GM10266 (cell line): ENCODE measurements at regions not wholly inside any gene's neighbourhood (a gene's known extent, or its start where the extent isn't known, plus 50 kb on each side); places are given as distances from the start of the nearest gene placed in this dataset.
"Not testable (repeated sequence)": the region's sequence is repeated elsewhere in the genome, so short reads cannot be mapped to it uniquely, and the experiment has no call there.

Experiments
- DNase-seq: peaks from one replicate; pipeline ENCODE4 v3.0.0; 2012; ENCODE audit errors: extremely low spot score
- CTCF ChIP-seq: IDR thresholded peaks from 2 replicates; pipeline ENCODE4 v1.5.1; 2012; ENCODE audit warnings: mild to moderate bottlenecking, low read depth; ENCODE audit not compliant: control insufficient read depth, insufficient read depth; ENCODE audit errors: missing control alignments

- TF ChIP-seq CTCF: no peak
- DNase-seq: no peak
Observed at GRCh38 chr4:83753260-83753659, 217.4 kb downstream of the GPAT3 start.

DNA sequence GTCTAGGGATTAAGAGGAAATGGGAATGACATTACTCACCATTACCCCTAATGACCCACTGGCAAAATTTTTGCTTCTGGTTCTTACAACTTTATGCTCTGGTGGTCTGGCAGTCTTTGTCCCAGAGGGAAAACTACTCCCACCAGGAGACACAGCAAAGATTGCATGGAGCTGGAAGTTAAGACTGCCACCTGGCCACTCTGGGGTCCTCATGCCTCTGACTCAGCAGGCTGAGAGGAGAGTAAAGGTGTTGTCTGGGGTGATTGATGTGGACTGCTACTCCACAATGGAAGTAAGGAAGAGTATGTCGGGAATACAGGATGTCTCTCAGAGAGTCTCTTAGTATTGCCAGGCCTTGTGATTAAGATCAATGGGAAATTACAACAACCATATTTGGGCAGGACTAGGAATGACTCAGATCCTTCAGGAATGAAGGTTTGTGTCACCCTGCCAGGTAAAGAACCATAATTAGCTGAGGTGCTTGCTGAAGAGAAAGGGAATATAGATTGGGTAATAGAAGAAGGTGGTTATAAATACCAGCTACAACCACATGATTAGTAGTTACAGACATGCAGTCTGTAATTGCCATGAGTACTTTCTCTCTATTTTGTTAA lies 215.5 kb downstream of the GPAT3 start:
- TF ChIP-seq CTCF: no peak
- no peak for DNase-seq

- no peak for DNase-seq
- no peak for TF ChIP-seq CTCF
Observed at GRCh38 chr4:83748711-83749110, 212.8 kb downstream of the GPAT3 start.

DNA sequence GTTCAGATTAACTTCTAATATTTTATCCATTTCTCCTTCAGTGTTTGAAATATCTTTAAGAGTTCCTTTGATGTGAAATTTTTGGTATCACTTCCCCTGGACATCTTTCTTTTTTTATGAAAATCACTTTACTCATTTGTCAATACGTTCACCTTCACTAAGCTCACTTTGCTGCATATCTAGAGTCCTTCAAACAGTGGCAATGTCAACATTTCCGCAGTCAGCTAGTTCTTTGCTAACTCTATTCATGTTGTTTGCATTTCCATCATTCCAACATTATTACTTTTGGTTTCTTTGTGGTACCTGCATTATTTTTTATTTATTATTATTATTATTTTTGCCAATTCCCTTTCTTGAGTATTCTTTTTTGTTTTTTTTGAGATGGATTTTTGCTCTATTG lies 203.0 kb downstream of the GPAT3 start:
- no peak for TF ChIP-seq CTCF
- DNase-seq: no peak

DNA sequence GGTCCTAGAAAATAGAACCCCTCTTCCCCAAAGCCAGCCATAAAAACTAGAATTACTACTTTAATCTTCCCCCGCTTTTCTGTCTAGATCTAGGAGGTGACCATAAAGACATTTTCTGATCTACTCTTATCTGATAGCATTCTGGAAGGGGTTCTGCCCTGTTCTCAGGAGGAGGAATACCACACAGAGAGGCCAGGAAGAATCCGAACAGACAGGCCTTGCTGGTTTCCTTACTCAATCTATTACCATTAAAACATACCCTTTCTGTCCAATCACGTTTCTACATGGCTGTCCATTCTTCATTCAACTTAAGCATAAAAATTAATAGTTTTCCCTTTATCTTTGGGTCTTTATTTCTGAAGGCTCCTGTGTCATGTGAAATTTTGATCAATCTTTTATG lies 198.7 kb downstream of the GPAT3 start:
- no peak for TF ChIP-seq CTCF
- no peak for DNase-seq

DNA sequence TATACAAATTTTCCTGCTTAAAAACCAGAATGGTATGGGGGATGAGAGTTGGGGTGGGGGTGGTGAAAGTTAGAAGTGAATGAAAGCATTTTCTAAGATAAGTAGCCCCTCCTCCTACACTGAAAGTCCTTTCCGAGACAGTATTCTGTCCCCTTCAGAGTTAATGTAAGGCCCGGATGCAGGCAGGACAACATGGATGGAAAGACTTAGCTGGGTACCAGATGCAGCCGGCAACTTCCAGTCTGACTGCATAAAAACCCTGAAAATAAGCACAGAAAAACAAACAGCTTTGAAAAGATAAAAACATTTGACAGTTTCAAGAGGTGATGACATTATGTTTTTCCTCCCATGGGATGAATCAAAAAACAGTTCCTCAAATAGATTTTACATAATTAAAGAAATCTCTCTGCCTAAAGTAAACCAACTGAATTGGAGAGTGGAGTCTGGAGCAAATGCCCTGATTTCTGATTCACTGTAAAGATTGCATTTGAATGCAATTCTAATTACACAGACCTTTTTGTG lies 196.3 kb downstream of the GPAT3 start:
- TF ChIP-seq CTCF: no peak
- DNase-seq: no peak

DNA sequence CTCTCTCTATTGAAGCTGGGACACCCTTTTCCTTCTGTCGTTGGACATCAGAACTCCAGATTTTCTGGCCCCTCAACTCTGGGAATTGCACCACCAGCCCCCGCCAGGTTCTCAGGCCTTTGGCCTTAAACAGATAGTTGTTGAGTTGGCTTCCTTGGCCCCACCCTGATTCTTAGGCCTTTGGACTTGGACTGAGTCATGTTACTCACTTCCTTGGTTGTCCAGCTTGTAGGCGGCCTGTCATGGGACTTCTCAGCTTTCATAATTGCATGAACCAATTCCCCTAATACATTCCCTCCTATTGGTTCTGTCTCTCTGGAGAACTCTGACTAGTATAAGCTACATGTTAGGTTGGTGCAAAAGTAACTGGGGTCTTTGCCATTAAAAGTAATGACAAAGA lies 195.7 kb downstream of the GPAT3 start:
- no peak for TF ChIP-seq CTCF
- DNase-seq: no peak

DNA sequence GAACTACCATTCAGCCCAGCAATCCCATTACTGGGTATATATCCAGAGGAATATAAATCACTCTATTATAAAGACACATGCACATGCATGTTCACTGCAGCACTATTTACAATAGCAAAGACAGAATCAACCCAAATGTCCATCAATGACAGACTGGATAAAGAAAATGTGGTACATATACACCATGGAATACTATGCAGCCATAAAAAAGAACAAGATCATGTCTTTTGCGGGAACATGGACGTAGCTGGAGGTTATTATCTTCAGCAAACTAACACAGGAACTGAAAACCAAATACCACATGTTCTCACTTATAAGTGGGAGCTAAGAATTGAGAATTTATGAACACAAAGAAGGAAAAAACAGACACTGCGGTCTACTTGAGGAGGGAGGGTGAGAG lies 195.1 kb downstream of the GPAT3 start:
- DNase-seq: not testable (repeated sequence)
